Mesendoderm (in vitro differentiated cells): ENCODE measurements at regions not wholly inside any gene's neighbourhood (a gene's known extent, or its start where the extent isn't known, plus 50 kb on each side); places are given as distances from the start of the nearest gene placed in this dataset.
"Not testable (repeated sequence)": the region's sequence is repeated elsewhere in the genome, so short reads cannot be mapped to it uniquely, and the experiment has no call there.

Experiments
- DNase-seq: peaks from one replicate; pipeline ENCODE4 v3.0.0; 2013
- H2AK5ac ChIP-seq: 2 replicates; pipeline ENCODE4 v1.6.1; 2013; ENCODE audit warnings: low read length, inconsistent platforms
- H2BK120ac ChIP-seq: 2 replicates; pipeline ENCODE4 v1.6.1; 2013; ENCODE audit warnings: low read depth, mild to moderate bottlenecking, low read length, moderate library complexity, mixed read lengths
- H2BK15ac ChIP-seq: replicated peaks from 2 replicates; pipeline ENCODE4 v1.6.1; 2013; ENCODE audit warnings: low read depth, mild to moderate bottlenecking, moderate library complexity
- H2BK5ac ChIP-seq: 2 replicates; pipeline ENCODE4 v1.6.1; 2013; ENCODE audit warnings: low read length, inconsistent platforms
- H3K18ac ChIP-seq: 2 replicates; pipeline ENCODE4 v1.6.1; 2013; ENCODE audit warnings: mild to moderate bottlenecking, low read length, mixed read lengths
- H3K23ac ChIP-seq: one replicate; pipeline ENCODE4 v1.6.1; 2013; ENCODE audit warnings: low read length
- H3K27ac ChIP-seq: 2 replicates; pipeline ENCODE4 v1.5.1; 2013; ENCODE audit warnings: low read depth, mild to moderate bottlenecking, inconsistent platforms, low read length, moderate library complexity
- H3K27me3 ChIP-seq: 2 replicates; pipeline ENCODE4 v1.6.1; 2013; ENCODE audit warnings: low read length, control low read depth, mild to moderate bottlenecking, inconsistent platforms; ENCODE audit not compliant: insufficient read depth, poor library complexity
- H3K36me3 ChIP-seq: 2 replicates; pipeline ENCODE4 v1.6.1; 2013; ENCODE audit warnings: low read length, inconsistent platforms; ENCODE audit not compliant: control insufficient read depth, insufficient read depth
- H3K4ac ChIP-seq: one replicate; pipeline ENCODE4 v1.6.1; 2013; ENCODE audit warnings: low read depth, mild to moderate bottlenecking, low read length, moderate library complexity
- H3K4me1 ChIP-seq: 2 replicates; pipeline ENCODE4 v1.6.1; 2013; ENCODE audit warnings: low read depth, low read length, inconsistent platforms; ENCODE audit not compliant: control insufficient read depth
- H3K4me2 ChIP-seq: 2 replicates; pipeline ENCODE4 v1.6.1; 2013; ENCODE audit warnings: low read length
- H3K4me3 ChIP-seq: 2 replicates; pipeline ENCODE4 v1.5.1; 2013; ENCODE audit warnings: mild to moderate bottlenecking, low read length
- H3K56ac ChIP-seq: one replicate; pipeline ENCODE4 v1.6.1; 2013; ENCODE audit warnings: low read length
- H3K79me1 ChIP-seq: 2 replicates; pipeline ENCODE4 v1.6.1; 2013; ENCODE audit warnings: low read length, inconsistent platforms
- H3K79me2 ChIP-seq: 2 replicates; pipeline ENCODE4 v1.6.1; 2013; ENCODE audit warnings: mild to moderate bottlenecking, low read length; ENCODE audit not compliant: control insufficient read depth, insufficient read depth
- H3K9ac ChIP-seq: 2 replicates; pipeline ENCODE4 v1.6.1; 2013; ENCODE audit warnings: low read length, inconsistent platforms
- H4K5ac ChIP-seq: one replicate; pipeline ENCODE4 v1.6.1; 2013; ENCODE audit warnings: low read length
- H4K8ac ChIP-seq: one replicate; pipeline ENCODE4 v1.6.1; 2013; ENCODE audit warnings: low read depth, mild to moderate bottlenecking, control low read depth, low read length, moderate library complexity
- WGBS: extraction: QIAGEN DNeasy Blood & Tissue Kit; methylation state at CpG from one replicate; pipeline ENCODE4 v1.1.7; 2013; ENCODE audit warnings: low lambda C conversion rate, missing lambda C conversion rate; ENCODE audit not compliant: insufficient coverage; ENCODE audit errors: extremely low coverage; 5-methylcytosine and 5-hydroxymethylcytosine counted together

- H3K23ac ChIP-seq, H3K4me3 ChIP-seq, H3K9ac ChIP-seq, H3K79me2 ChIP-seq, H3K4ac ChIP-seq, H4K8ac ChIP-seq, H3K4me2 ChIP-seq, DNase-seq, H3K18ac ChIP-seq, H3K27me3 ChIP-seq, H2BK15ac ChIP-seq, H3K79me1 ChIP-seq, H2AK5ac ChIP-seq, H3K4me1 ChIP-seq, H3K56ac ChIP-seq, H3K36me3 ChIP-seq, H2BK5ac ChIP-seq, H3K27ac ChIP-seq, H2BK120ac ChIP-seq, H4K5ac ChIP-seq: not testable (repeated sequence)
- no CpG with 5 or more reads among the region's 1 CpG for WGBS
Observed at GRCh38 chr4:162465356-162465755, 301.6 kb upstream of the FSTL5 start.

DNA sequence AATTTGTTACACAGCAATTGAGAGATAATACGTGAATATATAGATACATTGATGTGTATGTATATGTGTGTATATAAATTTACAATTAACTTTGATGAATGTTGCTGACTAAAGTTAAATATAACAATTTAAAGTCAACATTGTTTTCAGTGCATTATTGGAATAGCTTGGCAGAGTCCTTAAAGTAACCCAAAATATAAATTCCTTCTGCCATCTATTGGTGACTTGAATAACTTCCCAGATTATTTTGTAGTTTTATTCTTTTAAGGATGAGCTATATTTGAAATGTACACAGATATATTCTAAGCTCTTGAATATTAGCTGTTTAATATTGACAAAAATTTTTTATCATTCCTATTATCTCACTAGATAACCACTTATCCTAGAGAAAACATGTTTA lies 298.2 kb upstream of the FSTL5 start:
- 100% methylated on average over 1 of the region's 1 CpG for WGBS
- H2BK15ac ChIP-seq = no peak overlapping the region
- H4K8ac ChIP-seq = no peak overlapping the region
- no peak overlapping the region for H2AK5ac ChIP-seq
- no peak overlapping the region for H3K27ac ChIP-seq
- H3K56ac ChIP-seq = no peak overlapping the region
- H3K9ac ChIP-seq = no peak overlapping the region
- no peak overlapping the region for H3K23ac ChIP-seq
- H2BK120ac ChIP-seq = no peak overlapping the region
- no peak overlapping the region for H3K18ac ChIP-seq
- DNase-seq = peak; percentile 7
- H3K4ac ChIP-seq = no peak overlapping the region
- no peak overlapping the region for H3K4me3 ChIP-seq
- no peaks in the 10 kb centered on the region for H3K79me2 ChIP-seq
- no peak overlapping the region for H3K4me2 ChIP-seq
- H2BK5ac ChIP-seq = no peak overlapping the region
- H4K5ac ChIP-seq = no peak overlapping the region
- no peaks in the 10 kb centered on the region for H3K4me1 ChIP-seq
- H3K36me3 ChIP-seq = no peaks in the 10 kb centered on the region
- no peaks in the 10 kb centered on the region for H3K27me3 ChIP-seq
- no peaks in the 10 kb centered on the region for H3K79me1 ChIP-seq

GRCh38 chr4:162458051-162458450 lies 294.3 kb upstream of the FSTL5 start:
- H3K27ac ChIP-seq = no peak overlapping the region
- WGBS = no CpG with 5 or more reads among the region's 6 CpGs
- no peaks in the 10 kb centered on the region for H3K79me1 ChIP-seq
- H3K4me1 ChIP-seq = no peaks in the 10 kb centered on the region
- H3K4ac ChIP-seq = no peak overlapping the region
- no peak overlapping the region for H4K8ac ChIP-seq
- H3K23ac ChIP-seq = no peak overlapping the region
- H3K9ac ChIP-seq = no peak overlapping the region
- H2BK15ac ChIP-seq = no peak overlapping the region
- no peak overlapping the region for H4K5ac ChIP-seq
- no peaks in the 10 kb centered on the region for H3K36me3 ChIP-seq
- H2BK120ac ChIP-seq = no peak overlapping the region
- no peak overlapping the region for H2AK5ac ChIP-seq
- no peaks in the 10 kb centered on the region for H3K79me2 ChIP-seq
- no peak overlapping the region for H2BK5ac ChIP-seq
- no peaks in the 10 kb centered on the region for H3K27me3 ChIP-seq
- no peak overlapping the region for H3K56ac ChIP-seq
- H3K4me3 ChIP-seq = no peak overlapping the region
- H3K4me2 ChIP-seq = no peak overlapping the region
- no peak overlapping the region for H3K18ac ChIP-seq
- DNase-seq = no peak

GRCh38 chr4:162457071-162457865 lies 293.5 kb upstream of the FSTL5 start:
- no peaks in the 10 kb centered on the region for H3K79me2 ChIP-seq
- no peak overlapping the region for H3K18ac ChIP-seq
- no peak for DNase-seq
- H3K4me2 ChIP-seq = no peak overlapping the region
- H2BK120ac ChIP-seq = no peak overlapping the region
- H4K5ac ChIP-seq = no peak overlapping the region
- no peaks in the 10 kb centered on the region for H3K36me3 ChIP-seq
- WGBS = no CpG with 5 or more reads among the region's 5 CpGs
- H3K4me3 ChIP-seq = no peak overlapping the region
- H2BK15ac ChIP-seq = no peak overlapping the region
- no peaks in the 10 kb centered on the region for H3K79me1 ChIP-seq
- H3K9ac ChIP-seq = no peak overlapping the region
- H3K56ac ChIP-seq = no peak overlapping the region
- H3K4me1 ChIP-seq = no peaks in the 10 kb centered on the region
- no peak overlapping the region for H2AK5ac ChIP-seq
- H3K4ac ChIP-seq = no peak overlapping the region
- no peak overlapping the region for H3K23ac ChIP-seq
- H2BK5ac ChIP-seq = no peak overlapping the region
- H3K27ac ChIP-seq = no peak overlapping the region
- H3K27me3 ChIP-seq = no peaks in the 10 kb centered on the region
- H4K8ac ChIP-seq = no peak overlapping the region

GRCh38 chr4:162456106-162456505 lies 292.3 kb upstream of the FSTL5 start:
- H3K36me3 ChIP-seq = no peaks in the 10 kb centered on the region
- H3K9ac ChIP-seq = no peak overlapping the region
- H4K8ac ChIP-seq = no peak overlapping the region
- no peaks in the 10 kb centered on the region for H3K79me1 ChIP-seq
- H2BK5ac ChIP-seq = no peak overlapping the region
- no peak overlapping the region for H3K27ac ChIP-seq
- no peak overlapping the region for H3K23ac ChIP-seq
- no peak overlapping the region for H3K18ac ChIP-seq
- no peak overlapping the region for H3K4me3 ChIP-seq
- H3K27me3 ChIP-seq = no peaks in the 10 kb centered on the region
- no peaks in the 10 kb centered on the region for H3K4me1 ChIP-seq
- H3K56ac ChIP-seq = no peak overlapping the region
- no peak overlapping the region for H2AK5ac ChIP-seq
- no peak overlapping the region for H3K4me2 ChIP-seq
- H3K79me2 ChIP-seq = no peaks in the 10 kb centered on the region
- H4K5ac ChIP-seq = no peak overlapping the region
- H2BK120ac ChIP-seq = no peak overlapping the region
- no peak overlapping the region for H2BK15ac ChIP-seq
- 100% methylated on average over 3 of the region's 3 CpGs for whole genome bisulfite sequencing
- no peak overlapping the region for H3K4ac ChIP-seq
- DNase-seq = no peak

- H4K8ac ChIP-seq = no peak overlapping the region
- H3K4ac ChIP-seq = no peak overlapping the region
- H3K9ac ChIP-seq = no peak overlapping the region
- no peaks in the 10 kb centered on the region for H3K36me3 ChIP-seq
- H3K56ac ChIP-seq = no peak overlapping the region
- no peak overlapping the region for H3K27ac ChIP-seq
- H2BK5ac ChIP-seq = no peak overlapping the region
- no peaks in the 10 kb centered on the region for H3K4me1 ChIP-seq
- DNase-seq = no peak
- no peak overlapping the region for H3K4me3 ChIP-seq
- H2BK15ac ChIP-seq = no peak overlapping the region
- H3K4me2 ChIP-seq = no peak overlapping the region
- H4K5ac ChIP-seq = no peak overlapping the region
- H3K79me1 ChIP-seq = no peaks in the 10 kb centered on the region
- no peak overlapping the region for H2AK5ac ChIP-seq
- no peaks in the 10 kb centered on the region for H3K79me2 ChIP-seq
- H3K23ac ChIP-seq = no peak overlapping the region
- H2BK120ac ChIP-seq = no peak overlapping the region
- H3K27me3 ChIP-seq = no peaks in the 10 kb centered on the region
- H3K18ac ChIP-seq = no peak overlapping the region
Observed at GRCh38 chr4:162450531-162451035, 286.8 kb upstream of the FSTL5 start.
